ENCODE measurements at regions not wholly inside any gene's neighbourhood (a gene's known extent, or its start where the extent isn't known, plus 50 kb on each side); places are given as distances from the start of the nearest gene placed in this dataset.
"Not testable (repeated sequence)": the region's sequence is repeated elsewhere in the genome, so short reads cannot be mapped to it uniquely, and the experiment has no call there.

- TF ChIP-seq, protein P1, sequence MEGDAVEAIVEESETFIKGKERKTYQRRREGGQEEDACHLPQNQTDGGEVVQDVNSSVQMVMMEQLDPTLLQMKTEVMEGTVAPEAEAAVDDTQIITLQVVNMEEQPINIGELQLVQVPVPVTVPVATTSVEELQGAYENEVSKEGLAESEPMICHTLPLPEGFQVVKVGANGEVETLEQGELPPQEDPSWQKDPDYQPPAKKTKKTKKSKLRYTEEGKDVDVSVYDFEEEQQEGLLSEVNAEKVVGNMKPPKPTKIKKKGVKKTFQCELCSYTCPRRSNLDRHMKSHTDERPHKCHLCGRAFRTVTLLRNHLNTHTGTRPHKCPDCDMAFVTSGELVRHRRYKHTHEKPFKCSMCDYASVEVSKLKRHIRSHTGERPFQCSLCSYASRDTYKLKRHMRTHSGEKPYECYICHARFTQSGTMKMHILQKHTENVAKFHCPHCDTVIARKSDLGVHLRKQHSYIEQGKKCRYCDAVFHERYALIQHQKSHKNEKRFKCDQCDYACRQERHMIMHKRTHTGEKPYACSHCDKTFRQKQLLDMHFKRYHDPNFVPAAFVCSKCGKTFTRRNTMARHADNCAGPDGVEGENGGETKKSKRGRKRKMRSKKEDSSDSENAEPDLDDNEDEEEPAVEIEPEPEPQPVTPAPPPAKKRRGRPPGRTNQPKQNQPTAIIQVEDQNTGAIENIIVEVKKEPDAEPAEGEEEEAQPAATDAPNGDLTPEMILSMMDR (IDR thresholded peaks at IDR 0.05), result not testable (repeated sequence)
- TF ChIP-seq POLR2A (IDR thresholded peaks at IDR 0.05), result not testable (repeated sequence)
These were observed 810.6 kb downstream of the SLC6A15 start for GRCh38 chr12:84101963-84102362.

Data from right lobe of liver (tissue), 4 donors.